Spleen (tissue), 7 donors: ENCODE measurements at regions not wholly inside any gene's neighbourhood (a gene's known extent, or its start where the extent isn't known, plus 50 kb on each side); places are given as distances from the start of the nearest gene placed in this dataset.

Source experiments
- CTCF ChIP-seq, 11 experiments: fragments of 200-600 bp in 7 of 11; fragments of 450-650 bp in 4 of 11; sonication (generic) in 4 of 11; IDR thresholded peaks in 8 of 11; conservative IDR thresholded peaks in 3 of 11; 1 replicate in 7 of 11; 2 replicates in 4 of 11; pipeline versions ENCODE4 v1.4.0 to v1.8.0; 2016 to 2021; ENCODE audit warnings: antibody characterized with exemption in 11 of 11, inconsistent platforms in 4 of 11, mild to moderate bottlenecking in 1 of 11
- POLR2A ChIP-seq, 3 donors: fragments of 450-650 bp; IDR thresholded peaks; one replicate each; pipeline ENCODE4 v1.5.1; 2017; ENCODE audit warnings: antibody characterized with exemption in 3 of 3, mild to moderate bottlenecking in 1 of 3
- POLR2AphosphoS5 ChIP-seq, 3 donors: sonication (generic); formaldehyde crosslinking; IDR thresholded peaks; one replicate each; pipeline ENCODE4 v1.5.1; 2017; ENCODE audit warnings: antibody characterized with exemption in 3 of 3
- donor health status: DM: no; HTN: no; CAD: no; lungs with moderate emphysema.
- donor health status: DM: no; HTN: no; CAD: no.
- donor health status: DM: no; HTN: no; CAD: no.

DNA sequence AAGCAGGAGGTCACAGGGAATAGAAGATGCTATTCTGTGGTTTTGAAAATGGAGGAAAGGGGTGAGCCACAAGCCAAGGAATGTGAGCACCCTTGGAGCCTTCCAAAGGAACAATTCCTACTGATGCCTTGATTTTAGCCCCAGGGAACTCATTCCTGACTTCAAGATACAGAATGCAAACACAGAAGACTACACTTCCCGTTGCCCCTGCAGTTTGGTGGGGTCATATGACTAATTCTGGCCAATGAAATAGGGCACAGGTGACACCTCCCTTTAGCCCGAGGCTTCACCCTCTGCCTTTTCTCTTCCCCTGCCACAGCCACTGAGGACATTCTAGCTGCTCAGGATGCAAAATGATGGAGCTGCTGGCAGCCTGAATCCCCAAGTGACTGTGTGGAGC lies 126.1 kb downstream of the INHBB start:
- TF ChIP-seq CTCF (IDR thresholded peaks at IDR 0.05 in 8 of 11, conservative IDR thresholded peaks at IDR 0.05 in 3 of 11) = no peak
- TF ChIP-seq POLR2A (IDR thresholded peaks at IDR 0.05) = no peak
- no peak for TF ChIP-seq POLR2AphosphoS5 (IDR thresholded peaks at IDR 0.05)
